IPS-20b (cell line): ENCODE measurements at regions not wholly inside any gene's neighbourhood (a gene's known extent, or its start where the extent isn't known, plus 50 kb on each side); places are given as distances from the start of the nearest gene placed in this dataset.

Experiments used
- H3K27ac ChIP-seq: one replicate; pipeline ENCODE4 v1.5.1; 2013; ENCODE audit warnings: low read length
- H3K27me3 ChIP-seq: 2 replicates; pipeline ENCODE4 v1.6.1; 2013; ENCODE audit warnings: mild to moderate bottlenecking, low read length, inconsistent platforms; ENCODE audit not compliant: insufficient read depth
- H3K36me3 ChIP-seq: 2 replicates; pipeline ENCODE4 v1.6.1; 2013; ENCODE audit warnings: low read depth, mild to moderate bottlenecking, inconsistent platforms, low read length, moderate library complexity; ENCODE audit not compliant: insufficient read depth
- H3K4me1 ChIP-seq: 2 replicates; pipeline ENCODE4 v1.6.1; 2013; ENCODE audit warnings: mild to moderate bottlenecking, control low read depth, inconsistent platforms, low read length, moderate library complexity; ENCODE audit not compliant: insufficient read depth
- H3K4me3 ChIP-seq: 2 replicates; pipeline ENCODE4 v1.5.1; 2013; ENCODE audit warnings: mild to moderate bottlenecking, low read length, inconsistent platforms
- H3K9ac ChIP-seq: 2 replicates; pipeline ENCODE4 v1.6.1; 2013; ENCODE audit warnings: low read depth, mild to moderate bottlenecking, inconsistent platforms, low read length, moderate library complexity
- H3K9me3 ChIP-seq: 2 replicates; pipeline ENCODE4 v1.6.1; 2013; ENCODE audit warnings: mild to moderate bottlenecking, low read depth, low read length, inconsistent platforms; ENCODE audit not compliant: insufficient read depth

DNA sequence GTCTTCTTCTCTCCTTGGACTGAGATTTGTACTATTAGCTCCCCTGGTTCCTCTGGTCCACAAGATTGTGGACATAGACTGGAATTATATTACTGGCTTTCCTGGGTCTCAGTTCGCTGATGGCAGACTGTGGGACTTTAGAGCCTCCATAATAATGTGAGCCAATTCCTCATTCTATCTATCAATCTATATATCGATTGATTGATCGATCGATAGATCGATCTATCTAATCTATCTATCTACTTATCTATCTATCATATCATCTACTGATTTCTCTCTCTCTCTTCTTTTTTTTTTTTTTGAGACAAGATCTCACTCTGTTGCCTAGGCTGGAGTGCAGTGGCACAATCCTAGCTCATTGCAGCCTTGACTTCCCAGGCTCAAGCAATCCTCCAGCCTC, 51.5 kb upstream of the DDR1 start:
- no peak overlapping the region for H3K27ac ChIP-seq
- H3K4me1 ChIP-seq, result peaks cover 5% of the 10 kb centered on the region; the same call in 1 of the 2 replicates
- H3K27me3 ChIP-seq, result no peaks in the 10 kb centered on the region
- peaks cover 6% of the 10 kb centered on the region; the same call in 1 of the 2 replicates for H3K36me3 ChIP-seq
- H3K9me3 ChIP-seq, result no peaks in the 10 kb centered on the region
- H3K4me3 ChIP-seq, result no peak overlapping the region
- no peak overlapping the region for H3K9ac ChIP-seq

DNA sequence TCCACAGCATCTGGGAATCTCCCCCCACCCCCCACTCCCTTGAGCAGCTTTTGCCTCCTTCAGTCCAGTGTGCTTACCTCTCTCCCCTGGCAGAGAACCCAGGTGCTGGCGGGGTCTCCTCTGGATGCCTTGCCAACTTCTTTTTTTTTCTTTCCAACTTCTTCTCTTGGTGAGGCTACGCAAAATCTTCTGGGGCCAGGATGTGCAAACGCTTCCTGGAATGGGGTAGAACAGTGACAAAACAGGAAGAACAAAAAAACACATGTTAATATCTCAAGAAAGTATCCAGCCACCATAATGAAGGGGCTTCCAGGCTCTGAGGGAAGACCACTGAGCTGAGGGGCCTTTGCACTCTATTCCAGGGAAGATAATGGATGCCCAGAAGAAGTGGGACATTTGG, 53.9 kb upstream of the DDR1 start:
- Histone ChIP-seq H3K9ac (no peak overlapping the region), H3K4me3 (no peak overlapping the region), H3K27me3 (no peaks in the 10 kb centered on the region), H3K4me1 (peaks cover 4% of the 10 kb centered on the region; the same call in 1 of the 2 replicates), H3K36me3 (no peaks in the 10 kb centered on the region), H3K27ac (no peak overlapping the region), H3K9me3 (no peaks in the 10 kb centered on the region)

- Histone ChIP-seq H3K27ac (no peak overlapping the region), H3K9ac (no peak overlapping the region), H3K9me3 (no peaks in the 10 kb centered on the region), H3K4me1 (peaks cover 4% of the 10 kb centered on the region; the same call in 1 of the 2 replicates), H3K27me3 (no peaks in the 10 kb centered on the region), H3K36me3 (no peaks in the 10 kb centered on the region), H3K4me3 (no peak overlapping the region)
Observed at GRCh38 chr6:30829639-30830255, 54.6 kb upstream of the DDR1 start.

DNA sequence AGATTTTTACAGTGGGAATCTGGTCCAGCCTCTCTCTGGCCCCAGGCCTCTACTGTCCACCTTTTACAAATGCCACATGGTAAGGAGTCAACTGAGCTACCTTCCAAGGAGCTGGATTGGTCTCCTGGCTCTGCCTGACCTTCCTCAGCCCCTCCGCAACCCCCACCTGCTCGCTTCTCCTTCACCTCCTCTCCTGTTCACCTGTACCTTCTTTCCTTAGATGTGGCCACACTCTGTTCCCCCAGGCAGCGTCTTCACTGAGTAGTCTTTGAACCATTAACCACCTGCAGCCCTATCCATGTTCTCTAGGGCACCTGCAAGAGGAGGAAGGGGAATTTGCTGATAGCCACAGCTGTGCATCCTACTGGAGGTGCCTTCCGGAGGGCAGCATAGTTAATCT, 55.3 kb upstream of the DDR1 start:
- Histone ChIP-seq H3K9me3 (no peaks in the 10 kb centered on the region), H3K4me3 (no peak overlapping the region), H3K27ac (no peak overlapping the region), H3K9ac (no peak overlapping the region), H3K36me3 (no peaks in the 10 kb centered on the region), H3K4me1 (peaks cover 4% of the 10 kb centered on the region; the same call in 1 of the 2 replicates), H3K27me3 (no peaks in the 10 kb centered on the region)

DNA sequence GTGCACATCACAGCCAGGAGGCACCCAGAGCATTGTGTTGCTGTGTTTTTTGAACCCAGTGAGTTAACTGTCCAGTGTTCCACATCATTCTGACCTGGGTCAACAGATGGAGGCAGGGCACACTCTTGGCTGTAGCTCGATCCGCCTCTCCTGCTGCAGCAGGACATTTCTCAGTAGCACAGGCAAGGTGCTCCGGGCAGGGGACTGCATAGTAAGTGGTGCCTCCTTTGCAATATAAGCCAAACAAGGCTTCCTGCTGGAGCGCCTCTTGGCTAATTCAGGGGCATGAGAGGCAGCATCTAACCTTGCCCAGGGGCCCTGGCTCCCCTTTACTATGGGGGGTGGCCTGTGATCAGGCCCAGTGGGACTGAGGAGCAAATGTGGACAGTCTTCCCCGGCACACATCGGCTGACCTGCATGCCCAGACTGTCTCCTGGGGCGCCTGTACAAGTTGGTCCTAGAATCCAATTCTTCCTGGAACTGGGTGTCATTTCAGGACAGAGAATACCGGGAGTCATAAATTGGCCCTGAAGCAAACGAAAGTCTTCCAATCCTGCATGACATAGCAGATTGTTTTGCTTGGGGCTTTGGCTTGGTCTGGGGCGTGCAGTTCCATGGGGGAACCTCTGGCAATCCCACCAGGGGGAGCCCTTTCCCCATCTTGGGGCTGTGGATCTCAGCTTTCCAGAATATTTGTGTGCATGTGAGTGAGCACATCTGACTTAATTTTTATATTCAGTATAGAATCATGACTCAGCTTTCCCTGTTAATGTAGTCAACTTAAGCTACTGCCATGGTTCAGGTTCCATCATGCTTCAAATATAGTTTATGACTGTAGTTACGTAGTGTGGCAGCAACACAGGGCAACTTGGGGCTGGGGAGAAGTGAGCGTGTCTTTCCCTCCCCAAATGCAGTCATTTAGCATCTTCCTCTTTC, 56.0 kb upstream of the DDR1 start:
- peaks cover 4% of the 10 kb centered on the region; the same call in 1 of the 2 replicates for H3K4me1 ChIP-seq
- H3K27me3 ChIP-seq, result no peaks in the 10 kb centered on the region
- no peaks in the 10 kb centered on the region for H3K36me3 ChIP-seq
- H3K27ac ChIP-seq, result no peak overlapping the region
- no peak overlapping the region for H3K4me3 ChIP-seq
- 0 out of 2 replicates have a peak overlapping the region, but pooled peaks have one; percentile 35 for H3K9ac ChIP-seq
- H3K9me3 ChIP-seq, result no peaks in the 10 kb centered on the region

DNA sequence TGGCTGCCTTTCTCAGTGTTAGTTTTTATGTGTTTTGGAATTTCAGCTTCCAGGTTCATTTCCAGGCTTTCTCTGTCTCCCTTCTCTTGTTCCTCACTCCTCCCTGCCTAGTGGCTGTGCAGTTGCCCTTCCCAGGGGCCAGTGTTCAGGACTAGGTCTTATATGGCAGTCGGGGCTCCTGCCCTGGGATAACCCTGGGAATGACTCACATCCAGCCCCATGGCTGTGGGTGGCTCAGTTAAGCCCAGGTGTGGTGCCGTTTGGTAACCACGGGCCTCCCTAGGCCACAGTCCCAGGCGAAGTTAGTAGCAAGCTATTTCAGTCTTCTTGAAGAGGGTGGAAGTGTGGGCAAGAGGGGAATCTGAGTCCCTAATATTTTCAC, 57.4 kb upstream of the DDR1 start:
- Histone ChIP-seq H3K9ac (no peak overlapping the region), H3K36me3 (no peaks in the 10 kb centered on the region), H3K27me3 (no peaks in the 10 kb centered on the region), H3K9me3 (no peaks in the 10 kb centered on the region), H3K4me1 (peaks cover 10% of the 10 kb centered on the region; the same call in 1 of the 2 replicates), H3K27ac (no peak overlapping the region), H3K4me3 (no peak overlapping the region)

DNA sequence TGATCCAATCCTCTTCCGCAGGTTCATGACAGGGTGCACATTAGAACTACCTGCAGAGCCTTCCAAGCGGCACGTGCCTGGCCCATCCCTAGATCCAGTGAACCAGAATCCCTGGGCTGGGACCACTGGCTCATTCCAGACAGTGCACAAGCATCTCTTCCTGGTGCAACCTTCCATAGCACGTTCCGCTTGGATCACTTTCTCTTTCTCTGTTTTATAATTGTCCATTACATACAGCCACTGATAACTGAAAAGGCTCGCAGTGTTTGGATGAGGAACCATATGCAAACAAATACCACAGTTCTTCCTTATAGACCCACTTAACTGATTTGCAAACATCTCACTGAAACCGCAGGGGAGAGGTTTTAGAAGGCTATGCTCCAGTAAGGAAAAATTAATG, 59.6 kb upstream of the DDR1 start:
- no peaks in the 10 kb centered on the region for H3K36me3 ChIP-seq
- no peaks in the 10 kb centered on the region for H3K27me3 ChIP-seq
- no peaks in the 10 kb centered on the region for H3K9me3 ChIP-seq
- no peak overlapping the region for H3K4me3 ChIP-seq
- peaks cover 10% of the 10 kb centered on the region; the same call in 1 of the 2 replicates for H3K4me1 ChIP-seq
- H3K9ac ChIP-seq, result no peak overlapping the region
- H3K27ac ChIP-seq, result no peak overlapping the region

- Histone ChIP-seq H3K4me1 (peaks cover 6% of the 10 kb centered on the region; the same call in 1 of the 2 replicates), H3K27ac (no peak overlapping the region), H3K36me3 (no peaks in the 10 kb centered on the region), H3K9ac (no peak overlapping the region), H3K4me3 (no peak overlapping the region), H3K9me3 (no peaks in the 10 kb centered on the region), H3K27me3 (no peaks in the 10 kb centered on the region)
Observed at GRCh38 chr6:30823534-30823865, 60.8 kb upstream of the DDR1 start.

DNA sequence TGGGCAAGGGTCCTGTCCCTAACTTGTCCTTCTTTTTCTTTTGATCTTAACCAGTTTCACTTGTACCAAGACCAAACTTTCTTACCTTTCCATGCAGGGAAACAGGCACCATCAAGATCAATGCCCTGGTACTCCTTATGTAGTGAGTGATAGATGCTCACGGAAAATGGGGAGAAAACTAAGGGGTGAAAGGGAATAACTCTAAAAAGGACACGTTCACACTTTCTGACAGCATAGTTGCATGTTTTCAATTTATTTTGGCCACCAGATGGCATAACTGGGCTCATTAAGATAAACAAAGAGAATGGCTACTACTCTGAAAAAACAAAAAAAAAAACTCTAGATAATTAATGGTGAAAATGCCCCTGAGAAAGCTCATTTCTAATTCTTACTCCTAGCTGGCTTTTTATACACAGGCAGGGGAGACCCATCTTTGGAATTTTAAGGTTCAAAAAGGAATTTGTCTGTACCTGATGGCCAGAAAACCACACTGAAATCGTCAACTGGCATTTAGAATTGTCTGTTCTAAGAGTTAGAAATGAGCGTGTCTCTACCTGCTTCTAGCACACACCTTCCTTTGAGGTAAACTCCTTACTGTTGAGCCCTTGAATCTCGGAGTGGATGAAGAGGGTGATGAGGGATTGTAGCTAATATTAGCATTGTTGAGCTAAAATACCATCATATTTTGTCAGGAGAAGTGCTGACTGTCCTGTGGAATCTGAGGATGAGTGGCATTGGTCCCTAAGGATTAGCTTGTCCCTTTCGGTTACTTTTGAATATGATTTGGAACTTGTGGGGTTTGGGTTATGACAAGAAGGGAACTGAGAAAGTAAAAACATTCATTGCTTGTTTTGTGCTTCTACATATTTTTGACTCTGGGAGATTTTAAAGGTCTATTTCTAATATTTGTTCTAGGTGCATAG, 62.2 kb upstream of the DDR1 start:
- Histone ChIP-seq H3K36me3 (no peaks in the 10 kb centered on the region), H3K9me3 (no peaks in the 10 kb centered on the region), H3K4me3 (no peak overlapping the region), H3K27ac (no peak overlapping the region), H3K9ac (peak overlapping the region; percentile 43; the same call in 1 of the 2 replicates), H3K4me1 (peaks cover 6% of the 10 kb centered on the region; the same call in 1 of the 2 replicates), H3K27me3 (no peaks in the 10 kb centered on the region)

DNA sequence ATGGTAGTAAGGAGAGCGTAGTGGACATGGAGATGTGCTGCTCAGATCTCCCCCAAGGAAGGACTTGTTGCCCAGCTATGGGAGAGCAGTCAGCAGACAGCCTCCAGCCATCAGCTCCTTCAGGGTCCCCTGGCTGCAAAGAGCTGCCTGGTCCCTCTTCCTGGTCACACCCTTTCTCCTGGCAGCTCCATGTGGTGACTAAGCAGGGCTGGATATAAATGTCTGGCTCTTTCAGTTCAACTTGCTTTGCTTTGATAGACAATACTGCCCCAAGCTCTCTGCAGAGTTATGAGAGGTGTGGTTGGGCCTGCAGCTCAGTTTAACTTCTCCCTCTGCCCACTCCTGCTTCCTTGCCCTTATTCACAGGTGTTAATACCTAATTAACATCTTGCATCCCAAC, 64.1 kb upstream of the DDR1 start:
- Histone ChIP-seq H3K27ac (no peak overlapping the region), H3K9ac (no peak overlapping the region)

GRCh38 chr6:30819297-30819917, 64.9 kb upstream of the DDR1 start:
- no peak overlapping the region for H3K4me3 ChIP-seq
- no peaks in the 10 kb centered on the region for H3K36me3 ChIP-seq
- H3K9me3 ChIP-seq, result no peaks in the 10 kb centered on the region
- H3K27me3 ChIP-seq, result no peaks in the 10 kb centered on the region
- H3K4me1 ChIP-seq, result peaks cover 6% of the 10 kb centered on the region; the same call in 1 of the 2 replicates
- H3K27ac ChIP-seq, result no peak overlapping the region
- H3K9ac ChIP-seq, result no peak overlapping the region

More for the DNA sequence above, 64.1 kb upstream of the DDR1 start:
- Histone ChIP-seq H3K9me3 (no peaks in the 10 kb centered on the region), H3K4me1 (peaks cover 6% of the 10 kb centered on the region; the same call in 1 of the 2 replicates), H3K27me3 (no peaks in the 10 kb centered on the region), H3K4me3 (no peak overlapping the region), H3K36me3 (no peaks in the 10 kb centered on the region)
